ENCODE measurements at regions not wholly inside any gene's neighbourhood (a gene's known extent, or its start where the extent isn't known, plus 50 kb on each side); places are given as distances from the start of the nearest gene placed in this dataset.

GRCh38 chr14:75370416-75371205 lies 57.2 kb upstream of the JDP2 start:
- TF ChIP-seq CTCF (IDR thresholded peaks at IDR 0.05), result no peak
- no peak for TF ChIP-seq POLR2A (IDR thresholded peaks at IDR 0.05)
- TF ChIP-seq EP300 (IDR thresholded peaks at IDR 0.05), result no peak
- no peak for TF ChIP-seq POLR2AphosphoS5 (IDR thresholded peaks at IDR 0.05)
